Erythroblast (primary cell): ENCODE measurements at regions not wholly inside any gene's neighbourhood (a gene's known extent, or its start where the extent isn't known, plus 50 kb on each side); places are given as distances from the start of the nearest gene placed in this dataset.

Source experiments
- GATA1 ChIP-seq: IDR thresholded peaks from 2 replicates; pipeline ENCODE4 v1.6.1; 2011; ENCODE audit warnings: low read depth, mild to moderate bottlenecking, control low read depth, low read length, moderate library complexity
- POLR2A ChIP-seq: IDR thresholded peaks from 2 replicates; pipeline ENCODE4 v1.6.1; 2011; ENCODE audit warnings: mild to moderate bottlenecking, low read length

- TF ChIP-seq POLR2A (no peak), GATA1 (no peak)
Measured at GRCh38 chr7:45980973-45981372, 59.9 kb upstream of the IGFBP3 start.
